K562 (cell line): ENCODE measurements at regions not wholly inside any gene's neighbourhood (a gene's known extent, or its start where the extent isn't known, plus 50 kb on each side); places are given as distances from the start of the nearest gene placed in this dataset.
A peak's percentile ranks its signal among the peaks of the same experiment; 100 is the strongest.

Experiments
- BHLHE40 ChIP-seq: IDR thresholded peaks from 2 replicates; pipeline ENCODE4 v1.6.1; 2011; ENCODE audit warnings: low read length, improper control_type of control experiment
- HMG20B ChIP-seq: fragments of 250-450 bp; sonication (Bioruptor Pico); IDR thresholded peaks from 2 replicates; pipeline ENCODE4 v1.5.0; 2021; ENCODE audit warnings: mild to moderate bottlenecking
- KAT8 ChIP-seq: fragments of 450-650 bp; IDR thresholded peaks from 2 replicates; pipeline ENCODE4 v1.6.1; 2016; ENCODE audit warnings: low read depth, mild to moderate bottlenecking
- MAFF ChIP-seq: IDR thresholded peaks from 2 replicates; pipeline ENCODE4 v1.6.1; 2012; ENCODE audit warnings: low read length, improper control_type of control experiment
- NFE2 ChIP-seq: IDR thresholded peaks from 2 replicates; pipeline ENCODE4 v1.6.1; 2014; ENCODE audit warnings: antibody characterized with exemption, low read depth
- NFIX ChIP-seq: fragments of 250-450 bp; sonication (Bioruptor Pico); IDR thresholded peaks from 2 replicates; pipeline ENCODE4 v1.4.0; 2020; ENCODE audit warnings: low read depth, mild to moderate bottlenecking, moderate library complexity
- NR2C1 ChIP-seq, 2 experiments: fragments of 450-650 bp; IDR thresholded peaks; 2 replicates each; pipeline ENCODE4 v1.6.1; 2017; ENCODE audit warnings: mild to moderate bottlenecking in 2 of 2, antibody characterized with exemption in 1 of 2, inconsistent platforms in 1 of 2, missing compliant biosample characterization in 1 of 2, missing genetic modification characterization in 1 of 2
- NR4A1 ChIP-seq, 2 experiments: fragments of 250-450 bp in 1 of 2; fragments of 450-650 bp in 1 of 2; sonication (Bioruptor Pico) in 1 of 2; IDR thresholded peaks; 2 replicates each; pipeline versions ENCODE4 v1.4.0 to v1.6.1; 2016 to 2020; ENCODE audit warnings: mild to moderate bottlenecking in 2 of 2, missing compliant biosample characterization in 1 of 2, missing genetic modification characterization in 1 of 2, moderate library complexity in 1 of 2
- SNIP1 ChIP-seq: fragments of 450-650 bp; IDR thresholded peaks from 2 replicates; pipeline ENCODE4 v1.7.1; 2017; ENCODE audit warnings: low read depth, mild to moderate bottlenecking
- SRSF3 ChIP-seq: fragments of 200-400 bp; formaldehyde crosslinking; IDR thresholded peaks from 2 replicates; pipeline ENCODE4 v1.6.1; 2016; ENCODE audit warnings: mild to moderate bottlenecking, low read length, moderate library complexity; ENCODE audit not compliant: insufficient read depth
- SRSF7 ChIP-seq: fragments of 200-400 bp; formaldehyde crosslinking; optimal IDR thresholded peaks from 2 replicates; pipeline ENCODE3; 2017; ENCODE audit warnings: mild to moderate bottlenecking, low read depth, low read length
- TRIM25 ChIP-seq: fragments of 450-650 bp; IDR thresholded peaks from 2 replicates; pipeline ENCODE4 v1.7.0; 2016; ENCODE audit warnings: borderline replicate concordance
- U2AF1 ChIP-seq: fragments of 200-400 bp; formaldehyde crosslinking; optimal IDR thresholded peaks from 2 replicates; pipeline ENCODE3; 2017; ENCODE audit warnings: mild to moderate bottlenecking, low read depth, low read length, moderate library complexity
- ZNF24 ChIP-seq: fragments of 450-650 bp; IDR thresholded peaks from 2 replicates; pipeline ENCODE4 v1.6.1; 2016
- ZNF41 ChIP-seq: fragments of 250-450 bp; sonication (Bioruptor Pico); conservative IDR thresholded peaks from 2 replicates; pipeline ENCODE4 v1.4.0; 2020; ENCODE audit warnings: mild to moderate bottlenecking
- ZNF778 ChIP-seq: fragments of 450-650 bp; formaldehyde crosslinking; IDR thresholded peaks from 2 replicates; pipeline ENCODE4 v1.4.0; 2020; ENCODE audit warnings: mild to moderate bottlenecking, moderate library complexity
- TF ChIP-seq, protein P1 (sequence below): sonication (generic); formaldehyde crosslinking; IDR thresholded peaks from 2 replicates; pipeline ENCODE4 v1.4.0; 2020; ENCODE audit warnings: mild to moderate bottlenecking, missing genetic modification reagents
- TF ChIP-seq, protein P2 (sequence below): sonication (generic); formaldehyde crosslinking; IDR thresholded peaks from 2 replicates; pipeline ENCODE4 v1.8.1; 2023; ENCODE audit warnings: missing genetic modification reagents, mild to moderate bottlenecking, borderline replicate concordance
- TF ChIP-seq, protein P3 (sequence below): fragments of 450-650 bp; formaldehyde crosslinking; conservative IDR thresholded peaks from 2 replicates; pipeline ENCODE4 v1.4.0; 2022; ENCODE audit warnings: mild to moderate bottlenecking, missing genetic modification characterization
- TF ChIP-seq, protein P4 (sequence below): fragments of 250-450 bp; sonication (Bioruptor Pico); IDR thresholded peaks from 2 replicates; pipeline ENCODE4 v1.8.0; 2021; ENCODE audit warnings: moderate library complexity, mild to moderate bottlenecking, inconsistent platforms

DNA sequence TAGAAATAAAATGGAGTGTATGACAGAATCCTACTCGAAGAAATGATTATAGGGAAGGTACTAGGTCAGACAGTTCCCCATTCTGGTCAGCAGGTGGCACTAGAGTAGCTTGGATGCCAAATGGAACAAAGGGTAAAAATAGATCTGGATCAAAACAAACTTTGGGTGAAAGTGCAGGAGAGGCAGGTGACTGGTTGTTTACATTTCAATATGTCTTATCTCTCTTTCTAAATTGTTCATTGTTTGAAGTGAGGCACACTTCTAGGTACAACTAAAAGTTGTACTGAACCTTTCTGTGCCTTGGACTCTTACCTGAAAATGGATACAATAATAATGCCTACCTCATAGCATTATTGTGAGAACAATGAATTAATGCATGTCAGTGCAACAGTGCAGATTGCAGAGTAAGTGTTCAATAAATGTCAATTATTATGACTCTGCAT is 62.0 kb upstream of the OSBPL8 start (continued):
- TF ChIP-seq, protein P1, sequence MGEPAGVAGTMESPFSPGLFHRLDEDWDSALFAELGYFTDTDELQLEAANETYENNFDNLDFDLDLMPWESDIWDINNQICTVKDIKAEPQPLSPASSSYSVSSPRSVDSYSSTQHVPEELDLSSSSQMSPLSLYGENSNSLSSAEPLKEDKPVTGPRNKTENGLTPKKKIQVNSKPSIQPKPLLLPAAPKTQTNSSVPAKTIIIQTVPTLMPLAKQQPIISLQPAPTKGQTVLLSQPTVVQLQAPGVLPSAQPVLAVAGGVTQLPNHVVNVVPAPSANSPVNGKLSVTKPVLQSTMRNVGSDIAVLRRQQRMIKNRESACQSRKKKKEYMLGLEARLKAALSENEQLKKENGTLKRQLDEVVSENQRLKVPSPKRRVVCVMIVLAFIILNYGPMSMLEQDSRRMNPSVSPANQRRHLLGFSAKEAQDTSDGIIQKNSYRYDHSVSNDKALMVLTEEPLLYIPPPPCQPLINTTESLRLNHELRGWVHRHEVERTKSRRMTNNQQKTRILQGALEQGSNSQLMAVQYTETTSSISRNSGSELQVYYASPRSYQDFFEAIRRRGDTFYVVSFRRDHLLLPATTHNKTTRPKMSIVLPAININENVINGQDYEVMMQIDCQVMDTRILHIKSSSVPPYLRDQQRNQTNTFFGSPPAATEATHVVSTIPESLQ (CRISPR knock-in tag) = no peak
- TF ChIP-seq ZNF778 (CRISPR knock-in tag) (no peak), MAFF (no peak), NFIX (CRISPR knock-in tag) (no peak), ZNF41 (CRISPR knock-in tag) (no peak), HMG20B (CRISPR knock-in tag) (no peak), TRIM25 (no peak), SNIP1 (no peak), KAT8 (no peak), SRSF3 (no peak), U2AF1 (no peak), ZNF24 (peak; percentile 85), NFE2 (no peak), SRSF7 (no peak), NR4A1 (CRISPR knock-in tag; IDR thresholded peaks at IDR 0.05) (no peak), NR4A1 (tag; IDR thresholded peaks at IDR 0.05) (no peak), BHLHE40 (peak; percentile 40; the same call in 1 of the 2 replicates), NR2C1 (IDR thresholded peaks at IDR 0.05) (peak; percentile 52), NR2C1 (tag; IDR thresholded peaks at IDR 0.05) (peak; percentile 64)
- TF ChIP-seq, protein P2, sequence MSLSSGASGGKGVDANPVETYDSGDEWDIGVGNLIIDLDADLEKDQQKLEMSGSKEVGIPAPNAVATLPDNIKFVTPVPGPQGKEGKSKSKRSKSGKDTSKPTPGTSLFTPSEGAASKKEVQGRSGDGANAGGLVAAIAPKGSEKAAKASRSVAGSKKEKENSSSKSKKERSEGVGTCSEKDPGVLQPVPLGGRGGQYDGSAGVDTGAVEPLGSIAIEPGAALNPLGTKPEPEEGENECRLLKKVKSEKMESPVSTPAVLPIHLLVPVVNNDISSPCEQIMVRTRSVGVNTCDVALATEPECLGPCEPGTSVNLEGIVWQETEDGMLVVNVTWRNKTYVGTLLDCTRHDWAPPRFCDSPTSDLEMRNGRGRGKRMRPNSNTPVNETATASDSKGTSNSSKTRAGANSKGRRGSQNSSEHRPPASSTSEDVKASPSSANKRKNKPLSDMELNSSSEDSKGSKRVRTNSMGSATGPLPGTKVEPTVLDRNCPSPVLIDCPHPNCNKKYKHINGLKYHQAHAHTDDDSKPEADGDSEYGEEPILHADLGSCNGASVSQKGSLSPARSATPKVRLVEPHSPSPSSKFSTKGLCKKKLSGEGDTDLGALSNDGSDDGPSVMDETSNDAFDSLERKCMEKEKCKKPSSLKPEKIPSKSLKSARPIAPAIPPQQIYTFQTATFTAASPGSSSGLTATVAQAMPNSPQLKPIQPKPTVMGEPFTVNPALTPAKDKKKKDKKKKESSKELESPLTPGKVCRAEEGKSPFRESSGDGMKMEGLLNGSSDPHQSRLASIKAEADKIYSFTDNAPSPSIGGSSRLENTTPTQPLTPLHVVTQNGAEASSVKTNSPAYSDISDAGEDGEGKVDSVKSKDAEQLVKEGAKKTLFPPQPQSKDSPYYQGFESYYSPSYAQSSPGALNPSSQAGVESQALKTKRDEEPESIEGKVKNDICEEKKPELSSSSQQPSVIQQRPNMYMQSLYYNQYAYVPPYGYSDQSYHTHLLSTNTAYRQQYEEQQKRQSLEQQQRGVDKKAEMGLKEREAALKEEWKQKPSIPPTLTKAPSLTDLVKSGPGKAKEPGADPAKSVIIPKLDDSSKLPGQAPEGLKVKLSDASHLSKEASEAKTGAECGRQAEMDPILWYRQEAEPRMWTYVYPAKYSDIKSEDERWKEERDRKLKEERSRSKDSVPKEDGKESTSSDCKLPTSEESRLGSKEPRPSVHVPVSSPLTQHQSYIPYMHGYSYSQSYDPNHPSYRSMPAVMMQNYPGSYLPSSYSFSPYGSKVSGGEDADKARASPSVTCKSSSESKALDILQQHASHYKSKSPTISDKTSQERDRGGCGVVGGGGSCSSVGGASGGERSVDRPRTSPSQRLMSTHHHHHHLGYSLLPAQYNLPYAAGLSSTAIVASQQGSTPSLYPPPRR (CRISPR knock-in tag) = no peak
- TF ChIP-seq, protein P3, sequence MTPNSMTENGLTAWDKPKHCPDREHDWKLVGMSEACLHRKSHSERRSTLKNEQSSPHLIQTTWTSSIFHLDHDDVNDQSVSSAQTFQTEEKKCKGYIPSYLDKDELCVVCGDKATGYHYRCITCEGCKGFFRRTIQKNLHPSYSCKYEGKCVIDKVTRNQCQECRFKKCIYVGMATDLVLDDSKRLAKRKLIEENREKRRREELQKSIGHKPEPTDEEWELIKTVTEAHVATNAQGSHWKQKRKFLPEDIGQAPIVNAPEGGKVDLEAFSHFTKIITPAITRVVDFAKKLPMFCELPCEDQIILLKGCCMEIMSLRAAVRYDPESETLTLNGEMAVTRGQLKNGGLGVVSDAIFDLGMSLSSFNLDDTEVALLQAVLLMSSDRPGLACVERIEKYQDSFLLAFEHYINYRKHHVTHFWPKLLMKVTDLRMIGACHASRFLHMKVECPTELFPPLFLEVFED (CRISPR knock-in tag) = no peak
- TF ChIP-seq, protein P4, sequence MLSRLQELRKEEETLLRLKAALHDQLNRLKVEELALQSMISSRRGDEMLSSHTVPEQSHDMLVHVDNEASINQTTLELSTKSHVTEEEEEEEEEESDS (CRISPR knock-in tag) = no peak
